SK-N-SH treated with all-trans-retinoic acid at 6 μM for 48 hours (cell line): ENCODE measurements at regions not wholly inside any gene's neighbourhood (a gene's known extent, or its start where the extent isn't known, plus 50 kb on each side); places are given as distances from the start of the nearest gene placed in this dataset.

Source experiments
- ATAC-seq: fragments of 200-7000 bp; cut with Tn5 transposase; 3 replicates; pipeline ENCODE4 v1.9.1; 2020; ENCODE audit warnings: mild to moderate bottlenecking, moderate library complexity
- ARNTL ChIP-seq: fragments of 450-650 bp; formaldehyde crosslinking; IDR thresholded peaks from 2 replicates; pipeline ENCODE4 v1.5.0; 2020; ENCODE audit warnings: low read depth, mild to moderate bottlenecking, moderate library complexity, borderline replicate concordance
- CSDC2 ChIP-seq: fragments of 250-450 bp; sonication (Bioruptor Pico); IDR thresholded peaks from 2 replicates; pipeline ENCODE4 v1.5.0; 2020; ENCODE audit warnings: mild to moderate bottlenecking, moderate library complexity
- ESRRG ChIP-seq: fragments of 250-450 bp; sonication (Bioruptor Pico); IDR thresholded peaks from 2 replicates; pipeline ENCODE4 v1.6.1; 2021; ENCODE audit warnings: mild to moderate bottlenecking
- GLIS3 ChIP-seq: fragments of 250-450 bp; sonication (Bioruptor Pico); IDR thresholded peaks from 2 replicates; pipeline ENCODE4 v1.5.0; 2020; ENCODE audit warnings: mild to moderate bottlenecking, moderate library complexity
- ISL1 ChIP-seq: fragments of 250-450 bp; sonication (Bioruptor Pico); IDR thresholded peaks from 2 replicates; pipeline ENCODE4 v2.1.2; 2022; ENCODE audit warnings: mild to moderate bottlenecking, moderate library complexity
- OSR1 ChIP-seq: fragments of 250-450 bp; sonication (Bioruptor Pico); IDR thresholded peaks from 2 replicates; pipeline ENCODE4 v1.8.0; 2022; ENCODE audit warnings: moderate library complexity, mild to moderate bottlenecking, inconsistent platforms
- POU6F1 ChIP-seq: fragments of 250-450 bp; sonication (Bioruptor Pico); IDR thresholded peaks from 2 replicates; pipeline ENCODE4 v1.8.0; 2021; ENCODE audit warnings: low read depth, mild to moderate bottlenecking, moderate library complexity, borderline replicate concordance
- PPARA ChIP-seq: fragments of 250-450 bp; sonication (Bioruptor Pico); IDR thresholded peaks from 2 replicates; pipeline ENCODE4 v1.5.0; 2020; ENCODE audit warnings: mild to moderate bottlenecking, borderline replicate concordance
- RARB ChIP-seq: fragments of 250-450 bp; sonication (Bioruptor Pico); IDR thresholded peaks from 2 replicates; pipeline ENCODE4 v1.8.0; 2021; ENCODE audit warnings: mild to moderate bottlenecking, moderate library complexity
- SNAI2 ChIP-seq: fragments of 250-450 bp; sonication (Bioruptor Pico); IDR thresholded peaks from 2 replicates; pipeline ENCODE4 v1.5.0; 2020; ENCODE audit warnings: mild to moderate bottlenecking, moderate library complexity
- TCF4 ChIP-seq: fragments of 250-450 bp; sonication (Bioruptor Pico); IDR thresholded peaks from 2 replicates; pipeline ENCODE4 v1.8.0; 2021; ENCODE audit warnings: mild to moderate bottlenecking, moderate library complexity, borderline replicate concordance
- ZC3H10 ChIP-seq: fragments of 250-450 bp; sonication (Bioruptor Pico); IDR thresholded peaks from 2 replicates; pipeline ENCODE4 v1.5.1; 2021; ENCODE audit warnings: mild to moderate bottlenecking, moderate library complexity
- ZFP3 ChIP-seq: fragments of 250-450 bp; sonication (Bioruptor Pico); IDR thresholded peaks from 2 replicates; pipeline ENCODE4 v1.5.0; 2020; ENCODE audit warnings: mild to moderate bottlenecking, moderate library complexity
- ZFP30 ChIP-seq: fragments of 450-650 bp; formaldehyde crosslinking; IDR thresholded peaks from 2 replicates; pipeline ENCODE4 v1.5.0; 2022; ENCODE audit warnings: mild to moderate bottlenecking, moderate library complexity
- ZNF70 ChIP-seq: fragments of 450-650 bp; formaldehyde crosslinking; IDR thresholded peaks from 2 replicates; pipeline ENCODE4 v1.5.0; 2020; ENCODE audit warnings: mild to moderate bottlenecking, moderate library complexity
- ZNF8 ChIP-seq: fragments of 450-650 bp; formaldehyde crosslinking; IDR thresholded peaks from 2 replicates; pipeline ENCODE4 v1.5.0; 2020; ENCODE audit warnings: mild to moderate bottlenecking, moderate library complexity
- TF ChIP-seq, protein P1 (sequence below): fragments of 250-450 bp; sonication (Bioruptor Pico); IDR thresholded peaks from 2 replicates; pipeline ENCODE4 v1.5.1; 2020; ENCODE audit warnings: low read depth, mild to moderate bottlenecking, moderate library complexity
- TF ChIP-seq, protein P2 (sequence below): fragments of 250-450 bp; sonication (Bioruptor Pico); IDR thresholded peaks from 2 replicates; pipeline ENCODE4 v1.5.1; 2021; ENCODE audit warnings: mild to moderate bottlenecking, moderate library complexity
- TF ChIP-seq, protein P3 (sequence below): fragments of 250-450 bp; sonication (Bioruptor Pico); IDR thresholded peaks from 2 replicates; pipeline ENCODE4 v1.8.0; 2020; ENCODE audit warnings: mild to moderate bottlenecking, moderate library complexity, borderline replicate concordance

DNA sequence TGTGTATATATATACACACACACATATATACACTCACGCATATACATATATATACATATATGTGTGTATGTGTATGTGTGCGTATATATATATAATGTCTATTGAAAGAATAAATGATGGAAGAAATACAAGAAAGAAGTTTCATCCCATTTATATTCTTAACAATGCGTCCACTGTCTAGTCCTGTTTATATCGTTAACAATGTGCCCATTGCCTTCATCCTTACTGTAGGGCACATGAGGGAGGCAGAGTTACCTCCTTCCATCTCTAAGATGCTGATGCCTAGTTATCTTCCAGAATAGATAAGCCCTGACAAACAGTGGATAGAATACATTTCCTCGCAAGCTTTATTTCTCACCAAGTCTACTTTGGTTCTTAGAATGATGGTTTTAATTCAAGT, 389.8 kb upstream of the SEMA6A start:
- ATAC-seq, result no peak
- TF ChIP-seq CSDC2 (no peak), OSR1 (no peak), PPARA (CRISPR knock-in tag) (no peak), RARB (no peak), ZNF70 (CRISPR knock-in tag) (no peak), ZFP3 (no peak), SNAI2 (CRISPR knock-in tag) (no peak), ISL1 (CRISPR knock-in tag) (no peak), POU6F1 (no peak), ZC3H10 (CRISPR knock-in tag) (no peak)
- TF ChIP-seq, protein P1, sequence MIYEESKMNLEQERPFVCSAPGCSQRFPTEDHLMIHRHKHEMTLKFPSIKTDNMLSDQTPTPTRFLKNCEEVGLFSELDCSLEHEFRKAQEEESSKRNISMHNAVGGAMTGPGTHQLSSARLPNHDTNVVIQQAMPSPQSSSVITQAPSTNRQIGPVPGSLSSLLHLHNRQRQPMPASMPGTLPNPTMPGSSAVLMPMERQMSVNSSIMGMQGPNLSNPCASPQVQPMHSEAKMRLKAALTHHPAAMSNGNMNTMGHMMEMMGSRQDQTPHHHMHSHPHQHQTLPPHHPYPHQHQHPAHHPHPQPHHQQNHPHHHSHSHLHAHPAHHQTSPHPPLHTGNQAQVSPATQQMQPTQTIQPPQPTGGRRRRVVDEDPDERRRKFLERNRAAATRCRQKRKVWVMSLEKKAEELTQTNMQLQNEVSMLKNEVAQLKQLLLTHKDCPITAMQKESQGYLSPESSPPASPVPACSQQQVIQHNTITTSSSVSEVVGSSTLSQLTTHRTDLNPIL, result no peak
- TF ChIP-seq, protein P2, sequence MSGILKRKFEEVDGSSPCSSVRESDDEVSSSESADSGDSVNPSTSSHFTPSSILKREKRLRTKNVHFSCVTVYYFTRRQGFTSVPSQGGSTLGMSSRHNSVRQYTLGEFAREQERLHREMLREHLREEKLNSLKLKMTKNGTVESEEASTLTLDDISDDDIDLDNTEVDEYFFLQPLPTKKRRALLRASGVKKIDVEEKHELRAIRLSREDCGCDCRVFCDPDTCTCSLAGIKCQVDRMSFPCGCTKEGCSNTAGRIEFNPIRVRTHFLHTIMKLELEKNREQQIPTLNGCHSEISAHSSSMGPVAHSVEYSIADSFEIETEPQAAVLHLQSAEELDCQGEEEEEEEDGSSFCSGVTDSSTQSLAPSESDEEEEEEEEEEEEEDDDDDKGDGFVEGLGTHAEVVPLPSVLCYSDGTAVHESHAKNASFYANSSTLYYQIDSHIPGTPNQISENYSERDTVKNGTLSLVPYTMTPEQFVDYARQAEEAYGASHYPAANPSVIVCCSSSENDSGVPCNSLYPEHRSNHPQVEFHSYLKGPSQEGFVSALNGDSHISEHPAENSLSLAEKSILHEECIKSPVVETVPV (CRISPR knock-in tag), result no peak

DNA sequence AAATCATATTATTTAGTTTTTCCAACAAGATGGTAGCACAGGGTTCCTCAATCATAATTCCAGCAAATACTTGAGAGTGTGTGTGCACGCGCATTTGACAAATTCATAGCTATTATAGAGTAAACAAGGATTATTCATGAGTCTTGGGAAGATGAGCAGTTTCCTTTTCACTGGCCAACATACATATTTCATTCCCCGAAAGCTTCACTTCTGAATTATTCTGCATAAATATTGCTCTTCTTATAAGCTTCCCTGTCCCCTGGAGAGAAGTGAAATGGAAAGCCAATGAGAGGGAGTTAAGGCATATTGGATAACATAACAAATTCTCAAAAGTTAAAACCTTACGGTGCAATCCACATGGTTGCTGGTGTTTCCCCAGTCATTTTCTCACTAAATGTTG, 386.4 kb upstream of the SEMA6A start:
- no peak for TF ChIP-seq PPARA (CRISPR knock-in tag)
- no peak for TF ChIP-seq RARB
- no peak for TF ChIP-seq GLIS3
- no peak for TF ChIP-seq ZC3H10 (CRISPR knock-in tag)
- TF ChIP-seq ARNTL (CRISPR knock-in tag), result no peak
- TF ChIP-seq OSR1, result no peak
- TF ChIP-seq, protein P1, result no peak
- no peak for TF ChIP-seq ZNF70 (CRISPR knock-in tag)
- TF ChIP-seq, protein P2 (CRISPR knock-in tag), result no peak
- TF ChIP-seq TCF4 (CRISPR knock-in tag), result no peak
- no peak for TF ChIP-seq ZFP30 (CRISPR knock-in tag)
- TF ChIP-seq, all 23 proteins: peak for 0
- ATAC-seq, result no peak

DNA sequence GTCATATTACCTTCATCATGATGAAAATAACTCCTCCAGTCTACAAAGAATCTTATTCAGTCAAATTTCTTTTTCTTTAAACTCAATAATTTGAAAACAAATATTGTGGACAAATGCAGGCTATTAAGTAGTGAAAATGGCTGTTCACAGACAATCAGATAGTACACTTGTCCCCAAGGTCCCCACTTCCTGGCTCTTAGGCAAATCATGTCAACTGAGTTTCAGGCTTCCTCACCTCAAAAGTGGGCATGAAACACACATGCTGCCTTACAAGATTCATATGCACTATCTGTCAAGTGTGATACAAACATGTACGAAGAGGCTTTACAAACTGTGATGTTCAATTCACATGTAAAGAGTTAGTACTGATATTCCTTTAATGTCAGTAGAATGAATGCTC, 385.2 kb upstream of the SEMA6A start:
- ATAC-seq, result no peak
- TF ChIP-seq RARB (no peak), CSDC2 (no peak), ZNF8 (no peak), TCF4 (CRISPR knock-in tag) (no peak), ESRRG (no peak), GLIS3 (no peak), ZC3H10 (CRISPR knock-in tag) (no peak), ZFP3 (no peak), POU6F1 (no peak), ZFP30 (CRISPR knock-in tag) (no peak), OSR1 (no peak)
- TF ChIP-seq, protein P2 (CRISPR knock-in tag), result no peak
- TF ChIP-seq, protein P3, sequence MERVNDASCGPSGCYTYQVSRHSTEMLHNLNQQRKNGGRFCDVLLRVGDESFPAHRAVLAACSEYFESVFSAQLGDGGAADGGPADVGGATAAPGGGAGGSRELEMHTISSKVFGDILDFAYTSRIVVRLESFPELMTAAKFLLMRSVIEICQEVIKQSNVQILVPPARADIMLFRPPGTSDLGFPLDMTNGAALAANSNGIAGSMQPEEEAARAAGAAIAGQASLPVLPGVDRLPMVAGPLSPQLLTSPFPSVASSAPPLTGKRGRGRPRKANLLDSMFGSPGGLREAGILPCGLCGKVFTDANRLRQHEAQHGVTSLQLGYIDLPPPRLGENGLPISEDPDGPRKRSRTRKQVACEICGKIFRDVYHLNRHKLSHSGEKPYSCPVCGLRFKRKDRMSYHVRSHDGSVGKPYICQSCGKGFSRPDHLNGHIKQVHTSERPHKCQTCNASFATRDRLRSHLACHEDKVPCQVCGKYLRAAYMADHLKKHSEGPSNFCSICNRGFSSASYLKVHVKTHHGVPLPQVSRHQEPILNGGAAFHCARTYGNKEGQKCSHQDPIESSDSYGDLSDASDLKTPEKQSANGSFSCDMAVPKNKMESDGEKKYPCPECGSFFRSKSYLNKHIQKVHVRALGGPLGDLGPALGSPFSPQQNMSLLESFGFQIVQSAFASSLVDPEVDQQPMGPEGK (CRISPR knock-in tag), result no peak
- TF ChIP-seq, protein P1, result no peak
